HUES48 (cell line): ENCODE measurements at regions not wholly inside any gene's neighbourhood (a gene's known extent, or its start where the extent isn't known, plus 50 kb on each side); places are given as distances from the start of the nearest gene placed in this dataset.

Source experiments
- H3K27ac ChIP-seq: one replicate; pipeline ENCODE4 v1.7.0; 2013; ENCODE audit warnings: low read depth, low read length, inconsistent platforms
- H3K27me3 ChIP-seq: 2 replicates; pipeline ENCODE4 v1.6.1; 2013; ENCODE audit warnings: mild to moderate bottlenecking, low read length; ENCODE audit not compliant: control insufficient read depth, insufficient read depth
- H3K36me3 ChIP-seq: 2 replicates; pipeline ENCODE4 v1.6.1; 2013; ENCODE audit warnings: low read length; ENCODE audit not compliant: control insufficient read depth, insufficient read depth
- H3K4me1 ChIP-seq: 2 replicates; pipeline ENCODE4 v1.6.1; 2013; ENCODE audit warnings: mild to moderate bottlenecking, low read length; ENCODE audit not compliant: control insufficient read depth, insufficient read depth
- H3K4me3 ChIP-seq: 2 replicates; pipeline ENCODE4 v1.5.1; 2013; ENCODE audit warnings: mild to moderate bottlenecking, low read depth, low read length
- H3K9ac ChIP-seq: 2 replicates; pipeline ENCODE4 v1.6.1; 2013; ENCODE audit warnings: mild to moderate bottlenecking, low read depth, low read length, moderate library complexity
- H3K9me3 ChIP-seq: 2 replicates; pipeline ENCODE4 v1.6.1; 2013; ENCODE audit warnings: low read length; ENCODE audit not compliant: control insufficient read depth, insufficient read depth

- Histone ChIP-seq H3K27ac (no peak overlapping the region), H3K4me1 (no peaks in the 10 kb centered on the region), H3K9me3 (no peaks in the 10 kb centered on the region), H3K4me3 (no peak overlapping the region), H3K36me3 (no peaks in the 10 kb centered on the region), H3K9ac (no peak overlapping the region), H3K27me3 (no peaks in the 10 kb centered on the region)
Observed at GRCh38 chr7:13057462-13058200, 370.2 kb downstream of the ARL4A start.

GRCh38 chr7:13060173-13060572 lies 372.7 kb downstream of the ARL4A start:
- Histone ChIP-seq H3K27ac (no peak overlapping the region), H3K9ac (no peak overlapping the region), H3K4me1 (no peaks in the 10 kb centered on the region), H3K36me3 (no peaks in the 10 kb centered on the region), H3K27me3 (no peaks in the 10 kb centered on the region), H3K9me3 (no peaks in the 10 kb centered on the region), H3K4me3 (no peak overlapping the region)

DNA sequence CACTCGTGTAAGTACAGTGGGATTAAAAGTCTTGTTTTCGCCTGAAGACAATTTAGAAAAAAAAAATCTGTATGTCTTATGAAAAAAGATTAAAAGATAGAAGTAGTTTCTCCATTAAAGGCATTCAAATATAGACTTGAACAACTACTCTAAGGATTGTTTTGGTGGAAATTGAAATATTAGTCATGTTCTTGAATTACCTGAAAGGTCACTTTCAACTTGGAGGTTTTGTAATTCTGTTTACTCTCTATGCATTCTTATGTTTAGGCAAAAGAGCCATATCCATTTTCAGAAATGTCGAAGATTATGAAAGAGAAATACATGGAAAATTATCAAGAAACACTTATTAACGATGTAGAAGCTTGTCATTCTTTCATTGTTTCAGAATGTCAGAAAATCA lies 373.7 kb downstream of the ARL4A start:
- no peaks in the 10 kb centered on the region for H3K4me1 ChIP-seq
- no peaks in the 10 kb centered on the region for H3K9me3 ChIP-seq
- no peaks in the 10 kb centered on the region for H3K36me3 ChIP-seq
- H3K4me3 ChIP-seq = no peak overlapping the region
- H3K27me3 ChIP-seq = no peaks in the 10 kb centered on the region
- no peak overlapping the region for H3K9ac ChIP-seq
- no peak overlapping the region for H3K27ac ChIP-seq

- Histone ChIP-seq H3K9me3 (no peaks in the 10 kb centered on the region), H3K9ac (no peak overlapping the region), H3K27ac (no peak overlapping the region)
Observed at GRCh38 chr7:13062631-13063030, 375.2 kb downstream of the ARL4A start.

DNA sequence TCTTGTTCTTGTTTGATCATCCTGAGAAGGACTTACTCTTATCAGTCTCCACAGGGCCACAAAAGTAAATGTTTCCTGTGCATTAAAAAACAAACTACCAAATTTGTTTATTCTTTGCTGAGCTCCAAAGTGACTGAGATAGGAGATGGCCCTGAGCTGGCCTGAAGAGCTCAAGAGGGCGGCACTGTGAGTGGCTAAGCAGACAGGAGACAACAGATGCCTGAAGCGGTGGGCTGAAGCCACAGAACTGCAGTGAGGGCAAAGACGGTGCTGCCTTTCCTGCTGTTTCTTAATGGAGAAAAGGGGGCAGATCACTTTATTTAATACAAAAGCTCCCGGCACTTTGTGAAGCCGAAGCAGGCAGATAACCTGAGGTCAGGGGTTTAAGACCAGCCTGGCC lies 379.6 kb downstream of the ARL4A start:
- no peaks in the 10 kb centered on the region for H3K36me3 ChIP-seq
- H3K9me3 ChIP-seq = no peaks in the 10 kb centered on the region
- no peak overlapping the region for H3K27ac ChIP-seq
- no peak overlapping the region for H3K4me3 ChIP-seq
- H3K27me3 ChIP-seq = no peaks in the 10 kb centered on the region
- H3K4me1 ChIP-seq = no peaks in the 10 kb centered on the region
- no peak overlapping the region for H3K9ac ChIP-seq

More at GRCh38 chr7:13062631-13063030, 375.2 kb downstream of the ARL4A start:
- Histone ChIP-seq H3K36me3 (no peaks in the 10 kb centered on the region), H3K27me3 (no peaks in the 10 kb centered on the region), H3K4me1 (no peaks in the 10 kb centered on the region), H3K4me3 (no peak overlapping the region)

- Histone ChIP-seq H3K27ac (no peak overlapping the region), H3K9me3 (no peaks in the 10 kb centered on the region), H3K4me3 (no peak overlapping the region), H3K9ac (no peak overlapping the region), H3K27me3 (no peaks in the 10 kb centered on the region), H3K36me3 (no peaks in the 10 kb centered on the region), H3K4me1 (no peaks in the 10 kb centered on the region)
Observed at GRCh38 chr7:13068032-13068431, 380.6 kb downstream of the ARL4A start.

DNA sequence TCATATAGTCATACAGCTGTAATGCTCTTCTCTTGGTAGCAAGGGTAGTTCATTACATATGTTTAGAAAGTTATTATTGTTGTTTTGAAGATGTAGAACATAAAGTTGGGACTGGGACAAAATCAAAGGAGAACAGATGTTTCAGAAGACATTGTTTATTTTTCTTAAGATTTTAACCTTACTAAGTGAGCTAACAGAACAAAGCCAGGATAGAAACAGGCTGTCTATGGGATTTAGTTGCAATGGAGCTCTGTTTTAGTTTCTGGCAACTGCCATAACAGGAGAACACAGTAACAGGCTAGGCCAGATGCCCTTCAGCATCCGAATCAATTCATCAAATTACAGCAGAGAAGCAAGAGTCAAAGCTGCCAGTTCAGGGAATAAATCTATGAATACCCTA lies 382.4 kb downstream of the ARL4A start:
- Histone ChIP-seq H3K9me3 (no peaks in the 10 kb centered on the region), H3K36me3 (no peaks in the 10 kb centered on the region), H3K27me3 (no peaks in the 10 kb centered on the region), H3K9ac (no peak overlapping the region), H3K27ac (no peak overlapping the region), H3K4me1 (no peaks in the 10 kb centered on the region), H3K4me3 (no peak overlapping the region)

GRCh38 chr7:13072014-13072413 lies 384.6 kb downstream of the ARL4A start:
- Histone ChIP-seq H3K4me3 (no peak overlapping the region), H3K36me3 (no peaks in the 10 kb centered on the region), H3K4me1 (no peaks in the 10 kb centered on the region), H3K27me3 (no peaks in the 10 kb centered on the region), H3K27ac (no peak overlapping the region), H3K9ac (no peak overlapping the region), H3K9me3 (no peaks in the 10 kb centered on the region)

- Histone ChIP-seq H3K36me3 (no peaks in the 10 kb centered on the region), H3K27ac (no peak overlapping the region), H3K4me3 (no peak overlapping the region), H3K9ac (no peak overlapping the region), H3K9me3 (no peaks in the 10 kb centered on the region), H3K4me1 (no peaks in the 10 kb centered on the region), H3K27me3 (no peaks in the 10 kb centered on the region)
Observed at GRCh38 chr7:13077466-13077865, 390.0 kb downstream of the ARL4A start.

DNA sequence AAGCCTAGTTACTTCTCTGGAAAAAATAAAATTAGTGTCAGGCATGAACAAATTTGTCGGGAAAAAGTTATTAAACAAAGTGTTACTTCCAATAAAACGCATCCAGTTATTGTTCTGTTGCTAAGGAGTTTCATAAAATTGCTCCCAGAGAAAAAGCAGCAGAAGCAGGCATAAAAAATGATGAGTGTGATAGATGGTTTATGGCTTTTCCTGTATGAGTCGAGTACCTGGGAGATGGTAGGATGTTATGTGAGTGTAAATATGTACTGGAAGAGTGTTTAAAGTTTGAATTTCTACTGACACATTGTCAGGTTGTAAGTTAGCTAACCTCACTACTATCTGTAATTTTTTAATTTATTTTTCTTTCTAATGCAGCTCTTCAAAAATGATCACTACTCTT lies 390.7 kb downstream of the ARL4A start:
- H3K4me1 ChIP-seq = no peaks in the 10 kb centered on the region
- H3K4me3 ChIP-seq = no peak overlapping the region
- H3K27ac ChIP-seq = no peak overlapping the region
- no peak overlapping the region for H3K9ac ChIP-seq
- no peaks in the 10 kb centered on the region for H3K9me3 ChIP-seq
- H3K36me3 ChIP-seq = no peaks in the 10 kb centered on the region
- H3K27me3 ChIP-seq = no peaks in the 10 kb centered on the region

- Histone ChIP-seq H3K27ac (no peak overlapping the region), H3K27me3 (no peaks in the 10 kb centered on the region), H3K9ac (no peak overlapping the region), H3K9me3 (no peaks in the 10 kb centered on the region), H3K4me3 (no peak overlapping the region), H3K4me1 (no peaks in the 10 kb centered on the region), H3K36me3 (no peaks in the 10 kb centered on the region)
Observed at GRCh38 chr7:13090959-13091358, 403.5 kb downstream of the ARL4A start.
